IMR-90 (cell line): ENCODE measurements at regions not wholly inside any gene's neighbourhood (a gene's known extent, or its start where the extent isn't known, plus 50 kb on each side); places are given as distances from the start of the nearest gene placed in this dataset.

ENCODE experiments used
- ATAC-seq: fragments of 200-7000 bp; cut with Tn5 transposase; 2 replicates; pipeline ENCODE4 v1.9.1; 2020; ENCODE audit warnings: low read depth, mild to moderate bottlenecking, moderate library complexity
- BruUV-seq: library from RNA; stranded (reverse); fragments of 400-500 nt; replicated peaks from 2 replicates; lab custom pipeline; 2021; lab: Mats Ljungman, UMichigan
- CTCF ChIA-PET: fragments of 300-600 bp; formaldehyde crosslinking; extraction: SDS; loops from one replicate; lab custom pipeline; 2021; ENCODE audit warnings: antibody characterized with exemption; lab: Yijun Ruan, JAX
- POLR2A ChIA-PET: fragments of 300-600 bp; sonication (Branson Sonifier 250); formaldehyde crosslinking; loops from one replicate; lab custom pipeline; 2022; ENCODE audit warnings: antibody characterized with exemption; ENCODE audit not compliant: unreplicated experiment; lab: Charles Lee
- DNase-seq: peaks from one replicate; pipeline ENCODE4 v3.0.0; 2013
- H2AFZ ChIP-seq: replicated peaks from 2 replicates; pipeline ENCODE3; 2013; ENCODE audit warnings: low read length, mild to moderate bottlenecking; ENCODE audit not compliant: poor library complexity
- H2AK5ac ChIP-seq: 2 replicates; pipeline ENCODE4 v1.6.1; 2013; ENCODE audit warnings: low read depth, low read length, inconsistent platforms
- H2AK9ac ChIP-seq: replicated peaks from 2 replicates; pipeline ENCODE3; 2013; ENCODE audit warnings: mild to moderate bottlenecking, low read depth, low read length, moderate library complexity; ENCODE audit not compliant: poor library complexity
- H2BK120ac ChIP-seq: 2 replicates; pipeline ENCODE4 v1.6.1; 2013; ENCODE audit warnings: low read depth, low read length, inconsistent platforms
- H2BK15ac ChIP-seq: 3 replicates; pipeline ENCODE4 v1.6.1; 2013; ENCODE audit warnings: low read depth, low read length, inconsistent platforms
- H2BK20ac ChIP-seq: 2 replicates; pipeline ENCODE4 v1.6.1; 2013; ENCODE audit warnings: low read depth, mild to moderate bottlenecking, inconsistent platforms, low read length, moderate library complexity
- H2BK5ac ChIP-seq: 2 replicates; pipeline ENCODE4 v1.6.1; 2013; ENCODE audit warnings: mild to moderate bottlenecking, low read depth, low read length, inconsistent platforms; ENCODE audit not compliant: poor library complexity, severe bottlenecking
- H3K14ac ChIP-seq: replicated peaks from 2 replicates; pipeline ENCODE4 v1.6.1; 2013; ENCODE audit warnings: low read depth, low read length, inconsistent platforms
- H3K18ac ChIP-seq: 2 replicates; pipeline ENCODE4 v1.6.1; 2013; ENCODE audit warnings: low read depth, low read length, control low read depth
- H3K23ac ChIP-seq: 2 replicates; pipeline ENCODE4 v1.6.1; 2013; ENCODE audit warnings: low read depth, low read length, inconsistent platforms
- H3K27ac ChIP-seq: 2 replicates; pipeline ENCODE4 v1.5.1; 2013; ENCODE audit warnings: mild to moderate bottlenecking, control low read depth, low read length; ENCODE audit not compliant: insufficient read depth
- H3K27me3 ChIP-seq: 2 replicates; pipeline ENCODE4 v1.6.1; 2013; ENCODE audit warnings: low read length; ENCODE audit not compliant: control insufficient read depth, insufficient read depth
- H3K36me3 ChIP-seq: 2 replicates; pipeline ENCODE4 v1.6.1; 2013; ENCODE audit warnings: low read length, mixed read lengths; ENCODE audit not compliant: control insufficient read depth, insufficient read depth
- H3K4ac ChIP-seq: 2 replicates; pipeline ENCODE4 v1.6.1; 2013; ENCODE audit warnings: low read depth, low read length, inconsistent platforms
- H3K4me1 ChIP-seq: 2 replicates; pipeline ENCODE4 v1.6.1; 2013; ENCODE audit warnings: low read length, mixed read lengths; ENCODE audit not compliant: control insufficient read depth, insufficient read depth
- H3K4me2 ChIP-seq: 2 replicates; pipeline ENCODE4 v1.6.1; 2013; ENCODE audit warnings: low read depth, mild to moderate bottlenecking, control low read depth, low read length, moderate library complexity
- H3K4me3 ChIP-seq: 2 replicates; pipeline ENCODE4 v1.5.1; 2013; ENCODE audit warnings: low read depth, mild to moderate bottlenecking, control low read depth, low read length, moderate library complexity; ENCODE audit not compliant: insufficient read depth
- H3K56ac ChIP-seq: 2 replicates; pipeline ENCODE4 v1.6.1; 2013; ENCODE audit warnings: low read length, inconsistent platforms; ENCODE audit not compliant: insufficient read depth; ENCODE audit errors: extremely low read depth
- H3K79me1 ChIP-seq, 2 experiments: 2 replicates each; pipeline ENCODE4 v1.6.1; 2013; ENCODE audit warnings: low read length in 2 of 2, inconsistent platforms in 1 of 2, low read depth in 1 of 2
- H3K9ac ChIP-seq: 2 replicates; pipeline ENCODE4 v1.6.1; 2013; ENCODE audit warnings: low read depth, low read length, control low read depth
- H3K9me1 ChIP-seq: 2 replicates; pipeline ENCODE4 v1.6.1; 2013; ENCODE audit warnings: low read length, inconsistent platforms; ENCODE audit not compliant: insufficient read depth
- H3K9me3 ChIP-seq: 2 replicates; pipeline ENCODE4 v1.6.1; 2013; ENCODE audit warnings: low read length; ENCODE audit not compliant: control insufficient read depth, insufficient read depth
- H4K20me1 ChIP-seq: 2 replicates; pipeline ENCODE4 v1.6.1; 2013; ENCODE audit warnings: low read length, inconsistent platforms; ENCODE audit not compliant: insufficient read depth
- H4K5ac ChIP-seq: 2 replicates; pipeline ENCODE4 v1.6.1; 2013; ENCODE audit warnings: mild to moderate bottlenecking, low read depth, low read length, control low read depth
- H4K8ac ChIP-seq, 2 experiments: 2 replicates each; pipeline ENCODE4 v1.6.1; 2013; ENCODE audit warnings: low read depth in 2 of 2, low read length in 2 of 2, control low read depth in 1 of 2, inconsistent platforms in 1 of 2
- H4K91ac ChIP-seq: 2 replicates; pipeline ENCODE4 v1.6.1; 2013; ENCODE audit warnings: low read depth, low read length, inconsistent platforms; ENCODE audit not compliant: insufficient read depth
- BHLHE40 ChIP-seq: fragments of 150-350 bp; IDR thresholded peaks from 2 replicates; pipeline ENCODE4 v1.6.1; 2016; ENCODE audit warnings: mild to moderate bottlenecking, low read depth, low read length
- CEBPB ChIP-seq: IDR thresholded peaks from 2 replicates; pipeline ENCODE4 v1.6.1; 2012; ENCODE audit warnings: low read depth, low read length, improper control_type of control experiment
- MAFK ChIP-seq: IDR thresholded peaks from 2 replicates; pipeline ENCODE4 v1.6.1; 2012; ENCODE audit warnings: low read depth, low read length, improper control_type of control experiment
- MXI1 ChIP-seq: IDR thresholded peaks from 2 replicates; pipeline ENCODE4 v1.6.1; 2012; ENCODE audit warnings: low read depth, mild to moderate bottlenecking, low read length, moderate library complexity, borderline replicate concordance
- NFE2L2 ChIP-seq: fragments of 150-350 bp; IDR thresholded peaks from 2 replicates; pipeline ENCODE4 v1.6.1; 2016; ENCODE audit warnings: low read depth, mild to moderate bottlenecking, low read length
- POLR2A ChIP-seq: IDR thresholded peaks from 2 replicates; pipeline ENCODE4 v1.6.1; 2012; ENCODE audit warnings: mild to moderate bottlenecking, low read depth, low read length
- RAD21 ChIP-seq: IDR thresholded peaks from 2 replicates; pipeline ENCODE4 v1.6.1; 2012; ENCODE audit warnings: low read length, improper control_type of control experiment
- RCOR1 ChIP-seq: IDR thresholded peaks from 2 replicates; pipeline ENCODE4 v1.6.1; 2012; ENCODE audit warnings: mild to moderate bottlenecking, low read length, improper control_type of control experiment; ENCODE audit not compliant: insufficient replicate concordance
- USF2 ChIP-seq: fragments of 150-350 bp; IDR thresholded peaks from 2 replicates; pipeline ENCODE4 v1.6.1; 2017; ENCODE audit warnings: mild to moderate bottlenecking, antibody characterized with exemption, low read length, low read depth
- WGBS, 2 experiments: methylation state at CpG; one replicate each; pipeline versions ENCODE4 v1.1.5 to v1.1.7; 2013; ENCODE audit warnings: missing lambda C conversion rate in 2 of 2; ENCODE audit not compliant: insufficient read length in 1 of 2; ENCODE audit errors: extremely low coverage in 2 of 2; 5-methylcytosine and 5-hydroxymethylcytosine counted together
- dilution Hi-C: fragments of 300-500 bp; cut with HindIII; formaldehyde crosslinking; loops from one replicate; pipeline ENCODE4 v1.14.3; 2018; ENCODE audit warnings: low sequenced_read_pairs; ENCODE audit not compliant: unreplicated experiment
- in situ Hi-C: fragments of 300-500 bp; cut with MboI; formaldehyde crosslinking; loops from 3 replicates; pipeline ENCODE4 v1.14.3; 2019; ENCODE audit warnings: low sequenced_read_pairs, inconsistent platforms, mixed read lengths
- intact Hi-C: fragments of 100-400 bp; cut with micrococcal nuclease; formaldehyde crosslinking; loops from 2 replicates; pipeline ENCODE4 v1.10.0; 2022

GRCh38 chr13:76654263-76654662 lies 231.9 kb downstream of the KCTD12 start:
- H3K27ac ChIP-seq, result no peak overlapping the region
- ATAC-seq, result no peak
- H4K20me1 ChIP-seq, result no peaks in the 10 kb centered on the region
- H3K9ac ChIP-seq, result no peak overlapping the region
- H3K18ac ChIP-seq, result no peak overlapping the region
- POLR2A ChIA-PET, result no interaction called here
- in situ Hi-C loops (no loop called here), intact Hi-C loops (no loop called here), dilution Hi-C loops (no loop called here)
- H2AK9ac ChIP-seq, result peak overlapping the region; percentile 37
- H3K23ac ChIP-seq, result no peak overlapping the region
- no peak overlapping the region for H3K14ac ChIP-seq
- no CpG with 5 or more reads among the region's 2 CpGs for WGBS, 2 experiments
- H4K5ac ChIP-seq, result no peak overlapping the region
- H2BK120ac ChIP-seq, result no peak overlapping the region
- CTCF ChIA-PET, result no interaction called here
- no peaks in the 10 kb centered on the region for H3K79me1 ChIP-seq
- H3K56ac ChIP-seq, result no peak overlapping the region
- no peak overlapping the region for H3K4me3 ChIP-seq
- H4K91ac ChIP-seq, result no peak overlapping the region
- no peak overlapping the region for H2AK5ac ChIP-seq
- H2BK20ac ChIP-seq, result no peak overlapping the region
- TF ChIP-seq RCOR1 (no peak), MAFK (no peak), BHLHE40 (no peak), NFE2L2 (no peak), USF2 (no peak), POLR2A (no peak), RAD21 (no peak), MXI1 (no peak), CEBPB (no peak)
- no peak overlapping the region for H2AFZ ChIP-seq
- no peak for DNase-seq
- H3K4me1 ChIP-seq, result no peaks in the 10 kb centered on the region
- H2BK5ac ChIP-seq, result no peak overlapping the region
- no peaks in the 10 kb centered on the region for H3K27me3 ChIP-seq
- BruUV-seq, result no TSS peak
- no peaks in the 10 kb centered on the region for H3K9me1 ChIP-seq
- no peak overlapping the region for H3K4ac ChIP-seq
- no peaks in the 10 kb centered on the region for H3K9me3 ChIP-seq
- H4K8ac ChIP-seq, result no peak overlapping the region
- H3K36me3 ChIP-seq, result no peaks in the 10 kb centered on the region
- H3K4me2 ChIP-seq, result no peak overlapping the region
- no peak overlapping the region for H2BK15ac ChIP-seq
